RWPE1 (cell line): ENCODE measurements at regions not wholly inside any gene's neighbourhood (a gene's known extent, or its start where the extent isn't known, plus 50 kb on each side); places are given as distances from the start of the nearest gene placed in this dataset.

Experiments
- CTCF ChIA-PET: fragments of 350-600 bp; sonication (Branson Sonifier 250); formaldehyde crosslinking; extraction: SDS; loops from one replicate; lab custom pipeline; 2021; lab: Yijun Ruan, JAX
- POLR2A ChIA-PET: fragments of 400-600 bp; formaldehyde crosslinking; extraction: SDS; loops from one replicate; lab custom pipeline; 2020; ENCODE audit warnings: antibody characterized with exemption; ENCODE audit not compliant: low non-redundant PET; lab: Yijun Ruan, JAX
- DNase-seq: peaks from one replicate; pipeline ENCODE4 v3.0.0; 2012; ENCODE audit warnings: low spot score
- H3K27ac ChIP-seq: fragments of 450-650 bp; 2 replicates; pipeline ENCODE4 v1.5.1; 2017
- CTCF ChIP-seq: fragments of 450-650 bp; conservative IDR thresholded peaks from 2 replicates; pipeline ENCODE4 v1.5.1; 2017; ENCODE audit warnings: low read depth, mild to moderate bottlenecking

- TF ChIP-seq CTCF: no peak
- no peak overlapping the region for H3K27ac ChIP-seq
- CTCF ChIA-PET: interaction anchor here (0.5 to 1.2 kb wide), 9 partner anchors 13 to 1793 kb away, joined by 3 to 6 read pairs (median 4); no protein-coding TSS in a partner anchor
- POLR2A ChIA-PET: no interaction called here
- DNase-seq: no peak
Observed at GRCh38 chr2:133884739-133885381, 316.6 kb upstream of the NCKAP5 start.

GRCh38 chr2:133885847-133886246 is 317.6 kb upstream of the NCKAP5 start:
- no peak for TF ChIP-seq CTCF
- DNase-seq: peak; percentile 45
- H3K27ac ChIP-seq: no peak overlapping the region
- POLR2A ChIA-PET: no interaction called here
- CTCF ChIA-PET: interaction anchor here (0.6 to 2.1 kb wide), 4 partner anchors 217 to 360 kb away, joined by 3 to 9 read pairs (median 4); no protein-coding TSS in a partner anchor

- H3K27ac ChIP-seq: no peak overlapping the region
- CTCF ChIA-PET: interaction anchor here (0.5 to 2.1 kb wide), 14 partner anchors 16 to 1385 kb away, joined by 3 to 9 read pairs (median 3); no protein-coding TSS in a partner anchor
- peak; percentile 80 for DNase-seq
- peak; percentile 68 for TF ChIP-seq CTCF
- POLR2A ChIA-PET: interaction anchor here (0.5 kb wide), 1 partner anchor 44 kb away, joined by 3 read pairs; no protein-coding TSS in a partner anchor
Observed at GRCh38 chr2:133886735-133887675, 318.7 kb upstream of the NCKAP5 start.

- ChIA-PET CTCF (interaction anchor here (0.6 to 2.1 kb wide), 3 partner anchors 231 to 650 kb away, joined by 3 to 9 read pairs (median 9); no protein-coding TSS in a partner anchor), POLR2A (interaction anchor here (0.5 kb wide), 1 partner anchor 43 kb away, joined by 3 read pairs; no protein-coding TSS in a partner anchor)
- TF ChIP-seq CTCF: no peak
- H3K27ac ChIP-seq: no peak overlapping the region
- DNase-seq: no peak
Observed at GRCh38 chr2:133887676-133888040, 319.4 kb upstream of the NCKAP5 start.

DNA sequence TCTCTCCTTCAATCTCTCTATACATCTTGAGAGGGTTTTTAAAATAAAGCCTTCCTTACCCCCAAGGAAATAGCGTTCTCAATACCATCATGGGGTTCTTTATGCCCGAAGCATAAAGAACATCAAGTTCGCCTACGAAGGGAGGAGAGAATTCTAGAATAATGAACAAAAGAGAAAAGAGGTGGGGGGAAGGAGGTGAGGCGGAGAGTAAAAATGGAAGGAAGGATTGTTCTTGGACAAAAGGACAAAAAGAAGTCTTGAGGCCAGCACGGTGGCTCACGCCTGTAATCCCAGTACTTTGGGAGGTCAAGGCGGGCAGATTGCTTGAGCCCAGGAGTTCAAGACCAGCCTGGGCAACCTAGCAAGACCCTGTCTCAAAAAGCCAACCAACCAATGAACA is 319.8 kb upstream of the NCKAP5 start:
- DNase-seq: no peak
- CTCF ChIA-PET: interaction anchor here (0.6 kb wide), 1 partner anchor 651 kb away, joined by 3 read pairs; no protein-coding TSS in a partner anchor
- no peak for TF ChIP-seq CTCF
- no peak overlapping the region for H3K27ac ChIP-seq
- POLR2A ChIA-PET: no interaction called here

DNA sequence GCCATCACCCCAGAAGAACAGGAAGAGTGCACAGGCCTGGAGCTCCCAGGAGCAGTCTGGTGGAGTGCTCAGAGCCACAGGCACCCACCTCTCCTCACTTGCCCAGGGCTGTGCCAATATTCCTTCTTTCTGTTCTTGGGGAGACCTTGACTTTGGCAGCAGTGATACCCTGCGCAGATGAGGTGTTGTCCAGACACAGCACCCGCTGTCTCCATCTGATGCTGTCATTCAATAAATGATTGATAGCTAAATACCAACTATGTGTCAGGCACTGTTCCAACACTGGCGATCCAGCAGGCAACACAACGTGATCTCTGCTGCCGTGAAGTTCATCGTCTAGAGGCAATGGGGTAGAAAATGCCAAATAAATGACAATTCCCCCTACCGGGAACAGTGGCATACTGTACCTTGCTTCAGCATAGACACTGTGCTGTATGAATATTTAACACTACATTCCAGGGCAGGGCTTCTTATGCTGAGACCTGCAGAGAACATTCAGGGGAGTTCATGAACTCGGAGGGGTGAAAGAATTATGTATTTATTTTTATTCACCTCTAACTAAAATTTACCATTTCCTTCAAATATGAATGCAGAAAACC is 320.5 kb upstream of the NCKAP5 start:
- DNase-seq: no peak
- H3K27ac ChIP-seq: no peak overlapping the region
- TF ChIP-seq CTCF: no peak
- ChIA-PET CTCF (no interaction called here), POLR2A (no interaction called here)
